Ovary (tissue), 3 donors: ENCODE measurements at regions not wholly inside any gene's neighbourhood (a gene's known extent, or its start where the extent isn't known, plus 50 kb on each side); places are given as distances from the start of the nearest gene placed in this dataset.

Source experiments
- EP300 ChIP-seq: sonication (generic); formaldehyde crosslinking; IDR thresholded peaks from one replicate; pipeline ENCODE4 v1.6.1; 2017; ENCODE audit warnings: antibody characterized with exemption
- TF ChIP-seq, protein P1 (sequence below), 3 donors: fragments of 450-650 bp in 2 of 3; fragments of 200-600 bp in 1 of 3; IDR thresholded peaks; one replicate each; pipeline versions ENCODE4 v1.5.1 to v1.8.0; 2016 to 2022; ENCODE audit warnings: antibody characterized with exemption in 3 of 3, mild to moderate bottlenecking in 1 of 3
- donor health status: DM: no; HTN: no; CAD: no.

DNA sequence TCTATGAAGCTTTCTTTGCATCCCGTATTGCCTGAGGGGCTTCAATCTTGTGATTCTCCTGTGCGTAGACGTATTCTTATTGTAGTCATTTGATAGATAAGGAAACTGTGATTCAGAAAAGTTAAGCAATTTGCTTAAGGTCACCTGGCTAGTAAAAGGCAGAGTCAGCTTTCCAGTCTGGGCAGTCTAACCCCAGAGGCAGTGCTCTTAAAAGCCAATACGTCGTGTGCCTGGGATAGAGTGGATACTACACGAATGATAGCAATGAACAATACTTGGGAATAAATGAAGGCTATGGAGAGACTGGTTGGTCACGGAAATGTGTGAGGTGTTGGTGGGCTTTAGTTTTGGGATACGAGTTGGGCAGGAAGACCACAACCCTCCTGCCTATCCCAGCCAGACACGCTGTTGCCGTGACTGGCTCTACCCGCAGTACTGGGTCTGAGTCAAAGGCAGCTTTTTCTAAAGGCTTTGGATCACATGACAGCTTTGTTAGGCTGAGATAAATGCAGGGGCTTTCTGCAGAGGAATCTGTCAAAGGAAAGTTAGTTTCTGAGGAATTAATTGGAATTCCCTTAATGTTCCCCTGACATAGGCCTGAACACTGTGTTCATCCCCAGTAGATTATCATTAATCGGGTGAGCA lies 302.6 kb downstream of the KIF4B start:
- TF ChIP-seq EP300, result no peak
- TF ChIP-seq, protein P1, sequence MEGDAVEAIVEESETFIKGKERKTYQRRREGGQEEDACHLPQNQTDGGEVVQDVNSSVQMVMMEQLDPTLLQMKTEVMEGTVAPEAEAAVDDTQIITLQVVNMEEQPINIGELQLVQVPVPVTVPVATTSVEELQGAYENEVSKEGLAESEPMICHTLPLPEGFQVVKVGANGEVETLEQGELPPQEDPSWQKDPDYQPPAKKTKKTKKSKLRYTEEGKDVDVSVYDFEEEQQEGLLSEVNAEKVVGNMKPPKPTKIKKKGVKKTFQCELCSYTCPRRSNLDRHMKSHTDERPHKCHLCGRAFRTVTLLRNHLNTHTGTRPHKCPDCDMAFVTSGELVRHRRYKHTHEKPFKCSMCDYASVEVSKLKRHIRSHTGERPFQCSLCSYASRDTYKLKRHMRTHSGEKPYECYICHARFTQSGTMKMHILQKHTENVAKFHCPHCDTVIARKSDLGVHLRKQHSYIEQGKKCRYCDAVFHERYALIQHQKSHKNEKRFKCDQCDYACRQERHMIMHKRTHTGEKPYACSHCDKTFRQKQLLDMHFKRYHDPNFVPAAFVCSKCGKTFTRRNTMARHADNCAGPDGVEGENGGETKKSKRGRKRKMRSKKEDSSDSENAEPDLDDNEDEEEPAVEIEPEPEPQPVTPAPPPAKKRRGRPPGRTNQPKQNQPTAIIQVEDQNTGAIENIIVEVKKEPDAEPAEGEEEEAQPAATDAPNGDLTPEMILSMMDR (IDR thresholded peaks at IDR 0.05), result no peak
